BLaER1 (cell line): ENCODE measurements at regions not wholly inside any gene's neighbourhood (a gene's known extent, or its start where the extent isn't known, plus 50 kb on each side); places are given as distances from the start of the nearest gene placed in this dataset.

ENCODE experiments used
- H3K27ac ChIP-seq: shearing (Covaris generic); formaldehyde crosslinking; 2 replicates; pipeline ENCODE4 v1.8.1; 2022
- H3K27me3 ChIP-seq: shearing (Covaris generic); formaldehyde crosslinking; 2 replicates; pipeline ENCODE4 v1.8.1; 2022
- H3K36me3 ChIP-seq: shearing (Covaris generic); formaldehyde crosslinking; 2 replicates; pipeline ENCODE4 v1.8.1; 2022
- H3K4me1 ChIP-seq: shearing (Covaris generic); formaldehyde crosslinking; 2 replicates; pipeline ENCODE4 v1.8.1; 2022
- H3K4me2 ChIP-seq: shearing (Covaris generic); formaldehyde crosslinking; 2 replicates; pipeline ENCODE4 v1.8.1; 2022
- H3K4me3 ChIP-seq: shearing (Covaris generic); formaldehyde crosslinking; 2 replicates; pipeline ENCODE4 v1.8.1; 2022
- H3K9ac ChIP-seq: shearing (Covaris generic); formaldehyde crosslinking; 2 replicates; pipeline ENCODE4 v1.8.1; 2022
- H3K9me3 ChIP-seq: shearing (Covaris generic); formaldehyde crosslinking; 2 replicates; pipeline ENCODE4 v1.8.1; 2022
- H4K20me1 ChIP-seq: shearing (Covaris generic); formaldehyde crosslinking; 2 replicates; pipeline ENCODE4 v1.8.1; 2022
- Cebpa-rat ChIP-seq: shearing (Covaris generic); IDR thresholded peaks from 2 replicates; pipeline ENCODE4 v1.8.1; 2022

DNA sequence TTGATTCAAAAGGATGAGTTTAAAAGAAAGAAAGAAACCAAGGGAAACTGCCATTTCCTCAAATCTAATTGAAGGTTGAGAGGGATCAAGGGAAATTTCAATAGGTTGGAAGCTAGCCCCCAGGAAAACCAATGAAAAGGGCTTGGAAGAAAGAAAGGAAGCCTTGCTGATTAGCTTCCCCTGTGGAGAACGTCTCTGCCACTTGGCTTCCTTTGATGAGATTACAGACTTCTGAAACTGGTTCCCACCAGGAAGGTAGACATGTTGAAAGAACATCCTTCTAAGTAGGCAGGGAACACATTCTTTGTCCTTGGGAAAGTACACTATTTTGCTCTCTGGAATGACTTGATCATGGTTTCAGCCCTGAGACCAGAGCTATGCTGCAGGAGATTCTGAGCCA, 65.5 kb upstream of the DMRTA1 start:
- Histone ChIP-seq H3K9me3 (no peaks in the 10 kb centered on the region), H3K4me3 (no peak overlapping the region), H3K4me1 (no peaks in the 10 kb centered on the region), H3K4me2 (no peak overlapping the region), H3K27ac (no peak overlapping the region), H3K9ac (no peak overlapping the region), H3K36me3 (no peaks in the 10 kb centered on the region), H4K20me1 (no peaks in the 10 kb centered on the region), H3K27me3 (no peaks in the 10 kb centered on the region)
- TF ChIP-seq Cebpa-rat: no peak

DNA sequence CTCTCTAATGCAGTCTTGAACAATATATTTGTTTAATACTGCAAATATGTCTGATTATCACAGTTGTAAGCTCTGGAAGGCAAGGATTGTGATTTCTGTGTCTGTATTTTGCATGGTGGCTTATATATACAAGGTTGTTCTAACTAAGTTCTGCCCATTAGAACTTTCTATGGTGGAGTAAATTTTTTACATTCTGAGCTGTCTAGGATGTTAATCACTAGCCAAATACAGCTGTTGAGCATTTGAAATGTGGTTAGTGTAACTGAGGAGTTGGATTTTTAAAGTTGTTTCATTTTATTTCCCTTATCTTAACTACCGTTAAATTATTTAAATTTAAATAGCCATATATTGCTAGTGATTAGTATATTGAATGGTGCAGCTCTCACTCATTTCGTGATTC, 64.3 kb upstream of the DMRTA1 start:
- no peak for TF ChIP-seq Cebpa-rat
- Histone ChIP-seq H3K4me2 (no peak overlapping the region), H3K4me3 (no peak overlapping the region), H3K4me1 (no peaks in the 10 kb centered on the region), H3K27me3 (no peaks in the 10 kb centered on the region), H4K20me1 (no peaks in the 10 kb centered on the region), H3K9ac (no peak overlapping the region), H3K9me3 (no peaks in the 10 kb centered on the region), H3K36me3 (no peaks in the 10 kb centered on the region), H3K27ac (no peak overlapping the region)

DNA sequence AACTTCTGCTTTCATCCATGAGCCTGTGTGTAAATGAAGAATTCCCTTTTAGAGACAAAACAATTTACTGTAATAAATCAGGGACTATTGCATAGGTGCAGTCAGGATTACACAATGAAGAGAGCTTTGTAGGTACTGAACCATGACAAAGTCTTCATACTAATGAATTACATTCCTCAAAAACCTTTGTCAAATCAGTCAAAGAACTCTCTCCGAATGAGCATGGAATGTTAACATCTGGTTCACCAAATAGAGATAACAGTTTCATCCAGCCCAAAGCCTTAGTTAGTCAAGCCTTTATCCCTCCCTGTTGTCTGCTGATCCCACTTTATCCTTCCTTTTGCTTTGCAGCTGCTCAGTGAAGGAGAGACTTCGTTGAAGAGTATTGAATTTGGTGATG, 62.9 kb upstream of the DMRTA1 start:
- Histone ChIP-seq H3K9me3 (no peaks in the 10 kb centered on the region), H3K27me3 (no peaks in the 10 kb centered on the region), H3K4me3 (no peak overlapping the region), H3K4me1 (no peaks in the 10 kb centered on the region), H4K20me1 (no peaks in the 10 kb centered on the region), H3K36me3 (no peaks in the 10 kb centered on the region), H3K9ac (no peak overlapping the region), H3K27ac (no peak overlapping the region), H3K4me2 (no peak overlapping the region)
- TF ChIP-seq Cebpa-rat: no peak

DNA sequence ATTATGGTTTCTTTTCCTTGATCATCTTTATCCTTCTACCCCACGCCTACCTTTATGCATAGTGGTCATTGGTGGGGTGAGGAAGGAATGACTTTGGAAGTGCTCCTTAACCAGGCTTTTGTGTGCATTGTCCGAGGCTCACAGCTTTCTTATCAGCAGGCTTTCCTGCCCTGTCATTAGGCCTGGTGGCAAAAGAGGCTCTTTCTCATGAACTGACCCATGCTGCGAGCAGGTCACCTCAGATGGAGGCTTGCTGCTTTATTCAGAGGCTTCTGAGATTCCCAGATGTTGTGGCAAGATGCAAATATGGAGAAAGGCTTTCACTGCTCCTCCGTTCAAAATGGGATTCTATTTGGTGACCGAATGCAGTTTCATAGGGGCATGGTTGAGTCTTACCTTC, 57.4 kb upstream of the DMRTA1 start:
- Histone ChIP-seq H3K36me3 (no peaks in the 10 kb centered on the region), H3K4me1 (no peaks in the 10 kb centered on the region), H4K20me1 (no peaks in the 10 kb centered on the region), H3K4me3 (no peak overlapping the region), H3K27me3 (no peaks in the 10 kb centered on the region), H3K9ac (no peak overlapping the region), H3K4me2 (no peak overlapping the region), H3K9me3 (no peaks in the 10 kb centered on the region), H3K27ac (no peak overlapping the region)
- no peak for TF ChIP-seq Cebpa-rat

DNA sequence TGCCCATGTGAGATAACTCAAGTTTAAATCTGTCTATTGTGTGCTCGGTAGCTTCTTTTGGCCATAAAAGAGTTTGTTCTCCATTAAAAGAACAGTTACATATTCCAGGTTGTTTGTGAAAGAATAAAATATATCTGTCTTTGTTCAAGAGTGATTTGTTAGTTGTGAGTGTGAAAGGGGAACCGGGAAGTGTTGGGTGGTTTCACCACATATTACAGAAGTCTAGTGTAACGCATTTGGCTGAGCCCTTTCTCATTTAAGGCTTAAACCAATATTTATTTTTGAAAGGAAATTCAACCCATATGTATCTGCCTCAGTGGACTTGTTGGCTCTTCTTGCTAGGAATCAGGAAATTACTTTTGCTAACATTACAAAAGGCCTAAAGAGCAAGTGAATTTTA, 54.1 kb upstream of the DMRTA1 start:
- peaks cover 7% of the 10 kb centered on the region; the same call in 1 of the 2 replicates for H3K9me3 ChIP-seq
- no peaks in the 10 kb centered on the region for H3K4me1 ChIP-seq
- H3K27me3 ChIP-seq: no peaks in the 10 kb centered on the region
- TF ChIP-seq Cebpa-rat: no peak
- H3K4me3 ChIP-seq: no peak overlapping the region
- H4K20me1 ChIP-seq: no peaks in the 10 kb centered on the region
- H3K9ac ChIP-seq: no peak overlapping the region
- H3K4me2 ChIP-seq: no peak overlapping the region
- no peak overlapping the region for H3K27ac ChIP-seq
- no peaks in the 10 kb centered on the region for H3K36me3 ChIP-seq

DNA sequence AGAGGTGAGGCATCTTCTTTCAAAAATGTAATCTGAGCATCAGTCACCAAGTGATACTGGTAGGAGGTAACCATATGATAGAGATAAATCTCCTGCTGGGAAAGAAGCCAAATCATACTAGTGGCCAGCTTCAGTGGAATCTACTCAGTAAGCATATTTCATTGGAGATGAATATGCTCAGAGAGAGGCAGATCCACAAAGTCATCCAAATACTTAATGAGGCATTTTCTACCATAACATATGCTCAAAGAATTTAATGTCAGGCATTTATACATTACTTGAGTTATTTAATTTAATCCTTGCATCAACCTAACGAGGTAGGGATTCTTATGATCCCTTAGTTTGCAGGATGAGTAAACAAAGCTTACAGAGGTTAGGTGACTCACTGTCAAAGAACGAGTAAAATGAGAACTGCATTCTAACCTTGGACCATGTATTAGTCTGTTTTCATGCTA, 50.9 kb upstream of the DMRTA1 start:
- no peak for TF ChIP-seq Cebpa-rat
- no peak overlapping the region for H3K27ac ChIP-seq
- no peak overlapping the region for H3K4me2 ChIP-seq
- no peaks in the 10 kb centered on the region for H3K4me1 ChIP-seq
- no peak overlapping the region for H3K4me3 ChIP-seq
- peaks cover 7% of the 10 kb centered on the region; the same call in 1 of the 2 replicates for H3K9me3 ChIP-seq
- no peaks in the 10 kb centered on the region for H3K36me3 ChIP-seq
- H3K27me3 ChIP-seq: no peaks in the 10 kb centered on the region
- H3K9ac ChIP-seq: no peak overlapping the region
- no peaks in the 10 kb centered on the region for H4K20me1 ChIP-seq
